ENCODE measurements at regions not wholly inside any gene's neighbourhood (a gene's known extent, or its start where the extent isn't known, plus 50 kb on each side); places are given as distances from the start of the nearest gene placed in this dataset.
A peak's percentile ranks its signal among the peaks of the same experiment; 100 is the strongest.
"Not testable (repeated sequence)": the region's sequence is repeated elsewhere in the genome, so short reads cannot be mapped to it uniquely, and the experiment has no call there.

DNA sequence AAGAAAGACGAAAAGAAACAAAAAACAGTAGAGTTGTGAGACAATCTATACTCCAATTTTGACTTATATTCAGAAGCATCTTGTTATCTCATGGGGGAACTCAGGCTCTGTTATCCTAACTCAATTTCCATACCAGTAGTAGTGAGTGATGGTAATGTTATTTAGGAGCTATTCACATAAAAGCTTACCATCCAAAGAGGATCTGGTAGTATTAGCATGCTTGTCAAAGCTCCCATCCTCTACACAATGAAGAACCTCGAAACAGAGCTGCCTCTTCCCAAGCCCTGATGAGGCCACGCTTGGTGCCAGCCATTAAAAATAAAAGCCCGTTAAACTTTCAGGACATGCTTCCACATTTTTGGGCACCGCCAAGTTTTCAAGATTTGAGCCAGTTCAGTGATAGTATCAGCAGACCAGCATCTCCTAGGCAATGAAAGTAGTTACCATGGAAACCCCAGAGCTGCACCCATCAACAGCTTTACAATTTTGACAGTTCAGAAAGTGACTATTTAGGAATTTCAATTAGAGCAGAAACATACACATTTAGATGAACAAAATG is 173.3 kb downstream of the CD83 start:
- DNase-seq (ENCODE audit: low spot score): peak; percentile 31

- DNase-seq (ENCODE audit: low spot score): no peak
Measured at GRCh38 chr6:14291331-14291730, 173.8 kb downstream of the CD83 start.

DNA sequence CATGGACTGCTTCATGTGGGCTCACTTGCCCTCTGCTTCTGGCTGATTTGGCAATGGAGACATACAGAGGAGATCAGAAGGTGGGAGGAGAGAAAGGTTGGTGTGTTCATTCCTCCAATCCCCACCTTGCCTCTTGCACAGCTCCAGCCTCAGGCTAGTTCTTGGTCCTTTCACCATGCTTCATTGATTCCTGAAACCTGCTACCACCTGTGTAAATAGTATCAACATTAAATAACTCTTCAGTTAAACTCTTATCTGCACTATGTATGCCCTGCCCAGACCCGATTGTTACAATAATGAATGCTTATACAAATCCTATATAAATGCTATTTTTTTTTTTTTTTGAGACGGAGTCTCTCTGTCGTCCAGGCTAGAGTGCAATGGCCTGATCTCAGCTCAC is 174.5 kb downstream of the CD83 start:
- DNase-seq (ENCODE audit: low spot score): no peak

GRCh38 chr6:14294270-14294951 is 176.8 kb downstream of the CD83 start:
- no peak for DNase-seq (ENCODE audit: low spot score)

- DNase-seq (ENCODE audit: low spot score): not testable (repeated sequence)
Measured at GRCh38 chr6:14296698-14297097, 179.1 kb downstream of the CD83 start.

- DNase-seq (ENCODE audit: low spot score): not testable (repeated sequence)
Measured at GRCh38 chr6:14297118-14297517, 179.5 kb downstream of the CD83 start.

- not testable (repeated sequence) for DNase-seq (ENCODE audit: low spot score)
Measured at GRCh38 chr6:14300189-14300588, 182.6 kb downstream of the CD83 start.

GRCh38 chr6:14300721-14301120 is 183.1 kb downstream of the CD83 start:
- DNase-seq (ENCODE audit: low spot score): not testable (repeated sequence)

- not testable (repeated sequence) for DNase-seq (ENCODE audit: low spot score)
Measured at GRCh38 chr6:14301477-14301876, 183.9 kb downstream of the CD83 start.

- no peak for DNase-seq (ENCODE audit: low spot score)
Measured at GRCh38 chr6:14305131-14305530, 187.6 kb downstream of the CD83 start.

- DNase-seq (ENCODE audit: low spot score): no peak
Measured at GRCh38 chr6:14305624-14306023, 188.1 kb downstream of the CD83 start.

- no peak for DNase-seq (ENCODE audit: low spot score)
Measured at GRCh38 chr6:14306151-14306906, 188.8 kb downstream of the CD83 start.

DNA sequence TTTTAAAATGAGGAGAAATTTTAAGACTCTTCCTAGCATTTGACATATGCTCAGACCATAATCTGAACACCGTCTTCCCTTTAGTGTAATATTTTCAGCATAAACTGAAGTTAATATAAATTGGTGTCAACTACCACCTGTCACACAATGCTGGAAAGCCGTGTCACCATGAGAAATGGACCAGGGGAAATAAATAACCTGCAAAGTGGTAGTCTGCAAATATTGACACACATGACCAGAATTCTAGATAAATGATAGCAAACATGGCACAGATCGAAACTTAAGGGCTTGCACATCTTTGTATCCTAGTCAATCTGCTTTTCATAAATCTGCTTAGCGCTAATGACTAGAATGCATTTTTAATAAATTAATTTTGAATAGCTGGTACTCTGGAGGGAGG is 191.9 kb downstream of the CD83 start:
- no peak for DNase-seq (ENCODE audit: low spot score)

DNA sequence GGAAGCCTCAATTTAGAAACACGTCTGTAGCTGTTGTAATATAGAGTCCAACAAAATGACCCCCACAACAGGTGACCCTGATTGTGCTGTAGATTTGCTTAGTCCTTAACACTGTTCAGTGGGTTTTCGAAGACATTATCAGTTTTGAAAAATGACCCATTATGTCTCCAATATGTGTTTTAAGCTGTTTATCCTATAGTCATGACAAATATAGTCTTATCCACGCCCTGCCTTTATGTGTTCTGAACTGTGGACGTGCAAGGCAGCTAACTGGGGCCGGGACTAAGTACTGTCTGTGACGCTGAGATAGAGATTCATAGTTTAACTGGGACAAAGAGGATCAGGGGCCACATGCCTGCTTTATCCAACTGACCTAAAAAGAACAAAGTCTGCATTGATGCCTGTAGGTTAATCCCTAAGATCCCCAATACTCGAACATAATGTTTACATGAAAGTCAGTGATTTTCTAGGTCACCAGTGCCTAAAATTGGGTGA is 192.4 kb downstream of the CD83 start:
- DNase-seq (ENCODE audit: low spot score): no peak

- DNase-seq (ENCODE audit: low spot score): no peak
Measured at GRCh38 chr6:14310960-14311359, 193.4 kb downstream of the CD83 start.

DNA sequence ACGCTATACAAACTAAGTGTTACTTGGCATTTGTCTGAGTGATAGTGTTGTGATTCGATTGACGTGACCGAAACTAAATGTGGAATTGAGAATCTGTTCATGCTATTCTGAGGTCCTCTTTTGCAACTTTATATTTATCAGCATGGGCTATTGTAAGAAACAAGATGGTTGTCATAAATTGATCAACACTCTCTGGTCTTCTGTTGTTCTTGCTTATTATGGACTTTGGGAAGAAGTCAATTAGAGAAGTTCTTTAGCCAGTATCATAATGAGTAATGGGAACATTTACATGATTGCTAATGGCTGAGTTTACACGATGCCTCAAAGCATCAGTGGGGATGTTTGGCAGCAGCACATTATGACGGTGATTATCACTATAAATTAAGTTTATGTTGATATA is 195.0 kb downstream of the CD83 start:
- no peak for DNase-seq (ENCODE audit: low spot score)

- no peak for DNase-seq (ENCODE audit: low spot score)
Measured at GRCh38 chr6:14313248-14313647, 195.7 kb downstream of the CD83 start.

GRCh38 chr6:14315353-14315752 is 197.8 kb downstream of the CD83 start:
- no peak for DNase-seq (ENCODE audit: low spot score)

- peak; percentile 29 for DNase-seq (ENCODE audit: low spot score)
Measured at GRCh38 chr6:14316651-14317386, 199.2 kb downstream of the CD83 start.

DNA sequence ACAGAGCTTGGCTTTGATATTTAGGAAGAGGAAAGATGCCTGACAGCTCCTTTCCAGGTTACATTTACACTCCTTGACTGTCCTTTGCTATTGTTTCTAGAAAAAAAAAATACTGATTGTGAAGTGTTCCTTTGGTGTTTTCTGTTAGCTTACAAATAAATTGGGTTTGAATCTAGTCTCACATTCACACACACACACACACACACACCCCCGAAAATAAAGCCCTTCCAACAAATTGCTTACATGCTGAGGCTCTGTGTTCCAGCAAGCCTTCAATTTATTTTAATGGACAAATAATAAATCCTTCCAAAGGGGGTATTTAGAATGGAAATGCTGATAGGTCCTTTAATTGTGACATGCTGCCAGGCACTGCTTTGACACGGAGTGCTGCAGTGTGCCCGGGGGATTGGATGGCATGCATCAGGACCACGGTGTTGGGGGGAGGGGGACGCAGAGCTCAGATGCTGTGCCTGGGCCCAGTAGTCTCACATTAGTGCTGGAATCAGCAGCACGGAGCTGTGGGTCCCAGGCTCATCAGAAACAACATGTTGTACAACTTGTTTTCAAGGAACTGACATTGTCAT is 199.9 kb downstream of the CD83 start:
- DNase-seq (ENCODE audit: low spot score): no peak

- DNase-seq (ENCODE audit: low spot score): peak; percentile 37
Measured at GRCh38 chr6:14320332-14320731, 202.8 kb downstream of the CD83 start.
